ENCODE measurements at regions not wholly inside any gene's neighbourhood (a gene's known extent, or its start where the extent isn't known, plus 50 kb on each side); places are given as distances from the start of the nearest gene placed in this dataset.
"Not testable (repeated sequence)": the region's sequence is repeated elsewhere in the genome, so short reads cannot be mapped to it uniquely, and the experiment has no call there.

- DNase-seq (ENCODE audit: low read depth) = no peak
Observed at GRCh38 chr12:68479261-68479895, 131.3 kb upstream of the RAP1B start.

GRCh38 chr12:68479896-68480291 lies 130.8 kb upstream of the RAP1B start:
- no peak for DNase-seq (ENCODE audit: low read depth)

- DNase-seq (ENCODE audit: low read depth) = no peak
Observed at GRCh38 chr12:68480526-68480925, 130.2 kb upstream of the RAP1B start.

GRCh38 chr12:68481181-68481941 lies 129.3 kb upstream of the RAP1B start:
- DNase-seq (ENCODE audit: low read depth) = peak; percentile 60

- no peak for DNase-seq (ENCODE audit: low read depth)
Observed at GRCh38 chr12:68482014-68482413, 128.7 kb upstream of the RAP1B start.

- no peak for DNase-seq (ENCODE audit: low read depth)
Observed at GRCh38 chr12:68482660-68483059, 128.0 kb upstream of the RAP1B start.

- no peak for DNase-seq (ENCODE audit: low read depth)
Observed at GRCh38 chr12:68483592-68484383, 126.9 kb upstream of the RAP1B start.

GRCh38 chr12:68484578-68484977 lies 126.1 kb upstream of the RAP1B start:
- DNase-seq (ENCODE audit: low read depth) = not testable (repeated sequence)

GRCh38 chr12:68486449-68486848 lies 124.2 kb upstream of the RAP1B start:
- DNase-seq (ENCODE audit: low read depth) = not testable (repeated sequence)

- DNase-seq (ENCODE audit: low read depth) = no peak
Observed at GRCh38 chr12:68487721-68488309, 122.9 kb upstream of the RAP1B start.

- DNase-seq (ENCODE audit: low read depth) = no peak
Observed at GRCh38 chr12:68489273-68489672, 121.4 kb upstream of the RAP1B start.

- no peak for DNase-seq (ENCODE audit: low read depth)
Observed at GRCh38 chr12:68490476-68490875, 120.2 kb upstream of the RAP1B start.

GRCh38 chr12:68491204-68491960 lies 119.3 kb upstream of the RAP1B start:
- DNase-seq (ENCODE audit: low read depth) = no peak

- DNase-seq (ENCODE audit: low read depth) = peak; percentile 50
Observed at GRCh38 chr12:68495336-68496070, 115.2 kb upstream of the RAP1B start.

- no peak for DNase-seq (ENCODE audit: low read depth)
Observed at GRCh38 chr12:68497107-68497506, 113.6 kb upstream of the RAP1B start.

- DNase-seq (ENCODE audit: low read depth) = peak; percentile 99
Observed at GRCh38 chr12:68497702-68498101, 113.0 kb upstream of the RAP1B start.

- no peak for DNase-seq (ENCODE audit: low read depth)
Observed at GRCh38 chr12:68498736-68499135, 112.0 kb upstream of the RAP1B start.

- DNase-seq (ENCODE audit: low read depth) = no peak
Observed at GRCh38 chr12:68499616-68500015, 111.1 kb upstream of the RAP1B start.

GRCh38 chr12:68501226-68501625 lies 109.5 kb upstream of the RAP1B start:
- no peak for DNase-seq (ENCODE audit: low read depth)

GRCh38 chr12:68505970-68506369 lies 104.7 kb upstream of the RAP1B start:
- no peak for DNase-seq (ENCODE audit: low read depth)

- no peak for DNase-seq (ENCODE audit: low read depth)
Observed at GRCh38 chr12:68506619-68507018, 104.1 kb upstream of the RAP1B start.

All from GM04504 (cell line).